ENCODE measurements at regions not wholly inside any gene's neighbourhood (a gene's known extent, or its start where the extent isn't known, plus 50 kb on each side); places are given as distances from the start of the nearest gene placed in this dataset.
"Not testable (repeated sequence)": the region's sequence is repeated elsewhere in the genome, so short reads cannot be mapped to it uniquely, and the experiment has no call there.

DNA sequence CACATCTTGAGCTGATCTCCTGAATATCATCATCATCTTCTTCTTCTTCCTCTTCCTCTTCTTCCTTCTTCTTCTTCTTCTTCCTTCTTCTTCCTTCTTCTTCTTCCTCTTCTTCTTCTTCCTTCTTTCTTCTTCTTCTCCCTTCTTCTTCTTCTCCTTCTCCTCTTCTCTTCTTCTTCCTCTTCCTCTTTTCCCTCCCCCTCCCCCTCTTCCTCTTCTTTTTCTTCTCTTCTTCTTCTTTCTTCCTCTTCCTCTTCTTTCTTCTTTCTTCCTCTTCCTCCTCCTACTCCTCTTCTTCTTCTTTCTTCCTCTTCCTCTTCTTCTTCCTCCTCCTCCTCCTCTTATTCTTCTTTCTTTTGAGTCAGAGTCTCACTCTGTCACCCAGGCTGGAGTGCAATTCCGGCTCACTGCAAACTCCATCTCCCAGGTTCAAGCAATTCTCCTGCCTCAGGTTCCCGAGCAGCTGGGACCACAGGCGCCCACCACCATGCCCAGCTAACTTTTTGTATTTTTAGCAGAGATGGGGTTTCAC, 197.9 kb upstream of the NANOGP8 start:
- DNase-seq (ENCODE audit: low spot score) = no peak

DNA sequence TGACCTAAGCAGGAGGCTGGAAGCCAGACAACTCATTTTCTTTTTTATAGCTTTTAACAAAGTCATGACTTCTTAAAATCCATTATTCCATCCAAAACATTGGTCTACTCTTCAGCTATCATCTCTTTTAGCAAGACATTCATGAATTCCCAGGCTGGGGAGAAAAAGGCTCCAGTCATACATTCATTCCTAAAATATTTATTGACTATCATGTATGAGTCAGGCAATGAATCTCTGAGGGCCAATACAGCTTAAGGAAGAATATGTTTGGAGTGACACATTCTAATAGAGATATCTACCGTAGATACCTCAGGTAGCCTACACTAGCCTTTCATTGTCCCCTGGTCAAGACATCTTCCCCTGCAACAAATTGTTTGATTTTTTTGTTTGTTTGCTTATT, 196.4 kb upstream of the NANOGP8 start:
- peak; percentile 16 for DNase-seq (ENCODE audit: low spot score)

GRCh38 chr15:35279811-35280210, 194.7 kb upstream of the NANOGP8 start:
- no peak for DNase-seq (ENCODE audit: low spot score)

DNA sequence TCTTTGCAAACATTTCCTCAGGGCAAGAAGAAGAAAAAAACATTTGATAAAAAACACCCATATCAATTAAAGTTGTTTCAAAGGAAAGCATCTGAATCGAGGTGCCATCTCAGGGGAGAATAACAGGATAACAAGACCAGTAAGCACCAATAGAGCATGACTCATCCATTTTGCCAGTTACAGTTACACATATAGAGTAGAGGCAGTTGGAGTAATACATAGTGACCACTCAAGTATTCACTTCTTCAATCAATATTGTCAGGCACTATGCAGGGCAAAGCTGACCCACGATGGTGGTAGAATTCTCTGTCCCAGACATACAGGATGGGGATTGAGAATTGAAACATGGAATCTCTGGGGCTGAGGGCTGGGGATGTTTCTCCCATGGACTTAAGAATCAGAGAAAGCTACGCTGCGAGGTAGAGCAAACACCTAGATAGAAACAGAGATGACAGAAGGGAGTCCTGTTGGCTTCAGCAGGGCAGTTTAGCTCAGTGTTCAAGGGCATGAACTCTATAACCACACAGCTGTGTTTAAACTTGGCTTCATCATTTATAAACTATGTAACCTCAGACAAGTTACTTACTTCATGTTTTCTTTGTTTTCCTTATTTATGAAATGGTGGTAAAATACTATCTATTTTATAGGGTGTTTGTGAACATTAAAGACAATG, 186.4 kb upstream of the NANOGP8 start:
- no peak for DNase-seq (ENCODE audit: low spot score)

DNA sequence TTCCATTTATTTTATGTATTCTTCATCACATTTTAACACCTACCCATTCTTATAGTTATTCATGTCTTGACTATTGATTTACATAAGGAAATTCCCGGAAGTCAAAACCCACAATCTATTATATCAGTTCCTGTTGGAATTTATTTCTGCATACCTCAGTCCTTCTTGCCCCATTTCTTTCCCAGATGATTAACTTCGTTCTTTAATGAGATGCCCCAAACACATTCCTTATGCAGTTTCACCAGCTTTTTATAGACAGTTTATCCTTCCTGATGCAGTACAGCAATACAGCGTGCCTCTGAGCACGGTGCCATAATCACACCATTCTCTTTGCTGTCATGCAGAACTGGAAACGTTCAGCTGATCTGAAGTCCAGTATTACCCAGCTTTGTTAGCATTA, 175.8 kb upstream of the NANOGP8 start:
- DNase-seq (ENCODE audit: low spot score) = no peak

- DNase-seq (ENCODE audit: low spot score) = not testable (repeated sequence)
Measured at GRCh38 chr15:35260274-35260673, 175.2 kb upstream of the NANOGP8 start.

GRCh38 chr15:35256551-35256950, 171.5 kb upstream of the NANOGP8 start:
- no peak for DNase-seq (ENCODE audit: low spot score)

- DNase-seq (ENCODE audit: low spot score) = no peak
Measured at GRCh38 chr15:35256141-35256540, 171.0 kb upstream of the NANOGP8 start.

DNA sequence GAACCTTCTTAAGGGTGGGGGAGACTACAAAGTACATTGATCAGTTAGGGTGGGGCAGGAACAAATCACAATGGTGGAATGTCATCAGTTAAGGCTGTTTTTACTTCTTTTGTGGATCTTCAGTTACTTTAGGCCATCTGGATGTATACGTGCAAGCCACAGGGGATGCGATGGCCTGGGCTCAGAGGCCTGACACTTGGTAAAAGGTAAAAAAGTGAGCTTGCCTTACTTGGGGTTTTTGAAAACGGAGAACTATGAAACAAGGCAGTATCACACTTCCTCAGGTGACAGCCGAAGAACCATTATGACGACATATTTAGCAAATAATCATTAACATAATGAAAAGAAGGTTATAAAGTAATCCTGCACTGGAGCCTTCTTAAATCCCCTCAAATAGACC, 169.8 kb upstream of the NANOGP8 start:
- DNase-seq (ENCODE audit: low spot score) = not testable (repeated sequence)

GRCh38 chr15:35254062-35254461, 169.0 kb upstream of the NANOGP8 start:
- DNase-seq (ENCODE audit: low spot score) = no peak

DNA sequence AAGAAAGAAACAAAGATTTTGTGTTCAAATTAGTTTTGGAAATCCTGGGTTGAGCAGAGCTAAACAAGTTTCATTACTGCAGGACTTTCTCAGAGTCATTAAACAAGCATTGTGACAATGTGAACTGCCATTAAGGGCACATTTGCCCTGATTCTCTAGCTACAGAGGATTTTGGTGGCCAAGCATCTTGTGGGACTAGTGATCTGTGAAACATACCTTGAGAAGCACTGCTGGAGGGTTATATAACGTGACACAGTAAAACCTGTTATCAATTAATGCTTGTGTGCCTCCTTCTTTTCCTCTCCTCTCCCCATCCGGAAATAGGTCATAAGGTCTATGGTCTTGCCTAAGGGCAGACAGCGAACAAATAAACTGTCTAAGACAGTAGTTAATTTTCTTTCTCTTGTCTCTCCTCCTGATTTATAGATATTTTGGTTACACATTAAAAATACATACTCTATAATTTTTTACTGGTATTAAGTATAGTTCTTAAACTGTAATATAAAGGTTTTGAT, 167.3 kb upstream of the NANOGP8 start:
- no peak for DNase-seq (ENCODE audit: low spot score)

GRCh38 chr15:35247150-35247549, 162.1 kb upstream of the NANOGP8 start:
- DNase-seq (ENCODE audit: low spot score) = no peak

- no peak for DNase-seq (ENCODE audit: low spot score)
Measured at GRCh38 chr15:35246451-35246850, 161.4 kb upstream of the NANOGP8 start.

DNA sequence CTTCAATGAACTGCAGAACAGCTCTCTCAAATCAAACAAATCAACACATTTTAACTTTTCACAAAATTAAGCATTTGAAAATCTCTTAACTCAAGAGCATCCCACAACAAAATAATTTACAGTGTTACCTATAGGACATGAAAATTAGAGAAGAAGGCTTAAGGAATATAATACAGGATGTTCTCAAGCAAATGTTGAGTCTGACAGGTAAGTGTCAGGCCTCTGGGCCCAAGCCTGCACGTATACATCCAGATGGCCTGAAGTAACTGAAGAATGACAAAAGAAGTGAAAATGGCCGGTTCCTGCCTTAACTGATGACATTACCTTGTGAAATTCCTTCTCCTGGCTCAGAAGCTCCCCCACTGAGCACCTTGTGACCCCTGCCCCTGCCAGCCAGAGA, 160.6 kb upstream of the NANOGP8 start:
- DNase-seq (ENCODE audit: low spot score) = not testable (repeated sequence)

- DNase-seq (ENCODE audit: low spot score) = no peak
Measured at GRCh38 chr15:35244227-35244626, 159.1 kb upstream of the NANOGP8 start.

GRCh38 chr15:35243758-35244157, 158.7 kb upstream of the NANOGP8 start:
- DNase-seq (ENCODE audit: low spot score) = no peak

- DNase-seq (ENCODE audit: low spot score) = not testable (repeated sequence)
Measured at GRCh38 chr15:35239693-35240092, 154.6 kb upstream of the NANOGP8 start.

DNA sequence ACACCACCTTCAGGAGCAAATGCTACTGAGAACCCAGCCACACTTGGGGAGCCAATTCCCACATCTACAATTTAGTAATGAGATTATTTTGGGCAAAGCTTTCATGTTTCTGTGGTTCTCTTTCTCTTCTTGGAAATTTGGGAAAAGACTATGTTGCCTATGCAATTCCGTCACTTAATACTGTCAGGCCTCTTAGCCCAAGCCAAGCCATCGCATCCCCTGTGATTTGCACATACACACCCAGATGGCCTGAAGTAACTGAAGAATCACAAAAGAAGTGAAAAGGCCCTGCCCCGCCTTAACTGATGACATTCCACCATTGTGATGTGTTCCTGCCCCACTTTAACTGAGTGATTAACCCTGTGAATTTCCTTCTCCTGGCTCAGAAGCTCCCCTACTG, 153.4 kb upstream of the NANOGP8 start:
- DNase-seq (ENCODE audit: low spot score) = not testable (repeated sequence)

GRCh38 chr15:35229085-35229484, 144.0 kb upstream of the NANOGP8 start:
- DNase-seq (ENCODE audit: low spot score) = no peak

- no peak for DNase-seq (ENCODE audit: low spot score)
Measured at GRCh38 chr15:35218215-35218614, 133.1 kb upstream of the NANOGP8 start.

DNA sequence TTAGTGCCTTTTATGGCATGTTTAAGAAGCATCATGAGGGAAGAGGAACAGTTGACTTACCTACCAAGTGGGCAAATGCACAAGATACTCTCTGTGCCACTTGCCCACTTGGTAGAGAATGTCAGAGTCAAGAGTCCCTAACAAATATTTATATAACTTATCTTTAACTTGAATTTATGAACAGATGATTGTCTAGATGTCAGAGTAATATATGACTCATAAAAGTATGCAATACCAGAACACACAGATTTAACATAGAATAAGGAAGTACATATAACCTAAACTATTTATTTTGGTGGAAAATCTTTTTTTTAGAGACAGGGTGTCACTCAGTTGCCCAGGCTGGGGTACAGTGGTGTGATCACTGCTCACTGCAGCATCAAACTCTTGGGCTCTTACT, 130.0 kb upstream of the NANOGP8 start:
- DNase-seq (ENCODE audit: low spot score) = no peak

GRCh38 chr15:35211240-35211902, 126.3 kb upstream of the NANOGP8 start:
- no peak for DNase-seq (ENCODE audit: low spot score)

GRCh38 chr15:35210370-35210769, 125.3 kb upstream of the NANOGP8 start:
- DNase-seq (ENCODE audit: low spot score) = no peak
